ENCODE measurements at regions not wholly inside any gene's neighbourhood (a gene's known extent, or its start where the extent isn't known, plus 50 kb on each side); places are given as distances from the start of the nearest gene placed in this dataset.

- intact Hi-C loops (cut with DNase I, micrococcal nuclease), result no loop called here
- Histone ChIP-seq H3K27ac (ENCODE audit: low read depth in 1 of 2, low read length in 2 of 2) (no peak overlapping the region), H3K4me1 (ENCODE audit: insufficient read depth, low read length) (no peaks in the 10 kb centered on the region), H3K27me3 (ENCODE audit: control insufficient read depth in 1 of 2, insufficient read depth in 2 of 2, low read length in 2 of 2) (no peaks in the 10 kb centered on the region), H3K36me3 (ENCODE audit: insufficient read depth, low read length) (peaks cover 14% of the 10 kb centered on the region), H3K9me3 (ENCODE audit: control insufficient read depth in 1 of 2, insufficient read depth in 1 of 2, low read length in 2 of 2) (no peaks in the 10 kb centered on the region), H3K4me3 (ENCODE audit: low read length) (no peak overlapping the region)
- DNase-seq (no peak), ATAC-seq (ENCODE audit: poor library complexity) (no peak)
- Mint-ChIP-seq H3K4me3 (no peak overlapping the region), H3K9me3 (no peaks in the 10 kb centered on the region), H3K36me3 (ENCODE audit: low read depth) (no peaks in the 10 kb centered on the region), H3K27ac (no peak overlapping the region), H3K27me3 (no peaks in the 10 kb centered on the region), H3K4me1 (ENCODE audit: low read depth) (no peaks in the 10 kb centered on the region)
- CTCF ChIA-PET, result no interaction called here
- TF ChIP-seq CTCF (IDR thresholded peaks at IDR 0.05), result no peak
- POLR2A ChIA-PET, result no interaction called here
Measured at GRCh38 chr9:740221-740620, 101.3 kb upstream of the DMRT1 start.

- peaks cover 3% of the 10 kb centered on the region for H3K4me1 Mint-ChIP-seq (ENCODE audit: low read depth)
- no peak for TF ChIP-seq CTCF (IDR thresholded peaks at IDR 0.05)
- no peaks in the 10 kb centered on the region for H3K9me3 ChIP-seq (ENCODE audit: control insufficient read depth in 1 of 2, insufficient read depth in 1 of 2, low read length in 2 of 2)
- no peak overlapping the region for H3K4me3 Mint-ChIP-seq
- H3K36me3 Mint-ChIP-seq (ENCODE audit: low read depth), result no peaks in the 10 kb centered on the region
- no peak for ATAC-seq (ENCODE audit: poor library complexity)
- CTCF ChIA-PET, result no interaction called here
- H3K4me1 ChIP-seq (ENCODE audit: insufficient read depth, low read length), result no peaks in the 10 kb centered on the region
- no peak overlapping the region for H3K4me3 ChIP-seq (ENCODE audit: low read length)
- H3K36me3 ChIP-seq (ENCODE audit: insufficient read depth, low read length), result peaks cover 14% of the 10 kb centered on the region
- intact Hi-C loops (cut with DNase I, micrococcal nuclease), result no loop called here
- H3K9me3 Mint-ChIP-seq, result no peaks in the 10 kb centered on the region
- DNase-seq, result no peak
- POLR2A ChIA-PET, result no interaction called here
- no peaks in the 10 kb centered on the region for H3K27me3 ChIP-seq (ENCODE audit: control insufficient read depth in 1 of 2, insufficient read depth in 2 of 2, low read length in 2 of 2)
- no peak overlapping the region for H3K27ac Mint-ChIP-seq
- no peak overlapping the region for H3K27ac ChIP-seq (ENCODE audit: low read depth in 1 of 2, low read length in 2 of 2)
- H3K27me3 Mint-ChIP-seq, result no peaks in the 10 kb centered on the region
Measured at GRCh38 chr9:742104-742503, 99.4 kb upstream of the DMRT1 start.

GRCh38 chr9:742914-743589, 98.4 kb upstream of the DMRT1 start:
- ATAC-seq (ENCODE audit: poor library complexity) (no peak), DNase-seq (no peak)
- Mint-ChIP-seq H3K27me3 (no peaks in the 10 kb centered on the region), H3K36me3 (ENCODE audit: low read depth) (no peaks in the 10 kb centered on the region), H3K4me3 (no peak overlapping the region), H3K27ac (no peak overlapping the region), H3K4me1 (ENCODE audit: low read depth) (peaks cover 10% of the 10 kb centered on the region), H3K9me3 (no peaks in the 10 kb centered on the region)
- H3K36me3 ChIP-seq (ENCODE audit: insufficient read depth, low read length), result peaks cover 14% of the 10 kb centered on the region
- intact Hi-C loops (cut with DNase I, micrococcal nuclease), result no loop called here
- no peaks in the 10 kb centered on the region for H3K4me1 ChIP-seq (ENCODE audit: insufficient read depth, low read length)
- POLR2A ChIA-PET, result no interaction called here
- no peak overlapping the region for H3K27ac ChIP-seq (ENCODE audit: low read depth in 1 of 2, low read length in 2 of 2)
- no peak for TF ChIP-seq CTCF (IDR thresholded peaks at IDR 0.05)
- no peaks in the 10 kb centered on the region for H3K9me3 ChIP-seq (ENCODE audit: control insufficient read depth in 1 of 2, insufficient read depth in 1 of 2, low read length in 2 of 2)
- H3K4me3 ChIP-seq (ENCODE audit: low read length), result no peak overlapping the region
- H3K27me3 ChIP-seq (ENCODE audit: control insufficient read depth in 1 of 2, insufficient read depth in 2 of 2, low read length in 2 of 2), result no peaks in the 10 kb centered on the region
- CTCF ChIA-PET, result no interaction called here
